Right forelimb (tissue), 1 donor: ENCODE measurements at regions not wholly inside any gene's neighbourhood (a gene's known extent, or its start where the extent isn't known, plus 50 kb on each side); places are given as distances from the start of the nearest gene placed in this dataset.
"Not testable (repeated sequence)": the region's sequence is repeated elsewhere in the genome, so short reads cannot be mapped to it uniquely, and the experiment has no call there.

Experiments used
- DNase-seq: peaks from one replicate; pipeline ENCODE4 v3.0.0-alpha.2; 2018

- no peak for DNase-seq
Observed at GRCh38 chr21:35206141-35207125, 157.3 kb upstream of the RUNX1 start.

- peak; percentile 86 for DNase-seq
Observed at GRCh38 chr21:35204850-35205541, 155.9 kb upstream of the RUNX1 start.

- no peak for DNase-seq
Observed at GRCh38 chr21:35204125-35204524, 155.0 kb upstream of the RUNX1 start.

- no peak for DNase-seq
Observed at GRCh38 chr21:35203093-35203977, 154.2 kb upstream of the RUNX1 start.

- DNase-seq = no peak
Observed at GRCh38 chr21:35202431-35202830, 153.3 kb upstream of the RUNX1 start.

GRCh38 chr21:35201799-35202198 lies 152.7 kb upstream of the RUNX1 start:
- DNase-seq = no peak

GRCh38 chr21:35201288-35201687 lies 152.2 kb upstream of the RUNX1 start:
- no peak for DNase-seq

GRCh38 chr21:35199733-35200015 lies 150.6 kb upstream of the RUNX1 start:
- no peak for DNase-seq

GRCh38 chr21:35198982-35199732 lies 150.1 kb upstream of the RUNX1 start:
- DNase-seq = no peak

GRCh38 chr21:35198565-35198964 lies 149.5 kb upstream of the RUNX1 start:
- DNase-seq = no peak

GRCh38 chr21:35197992-35198431 lies 148.9 kb upstream of the RUNX1 start:
- DNase-seq = no peak

- DNase-seq = no peak
Observed at GRCh38 chr21:35197191-35197590, 148.1 kb upstream of the RUNX1 start.

GRCh38 chr21:35196128-35196527 lies 147.0 kb upstream of the RUNX1 start:
- DNase-seq = no peak

- DNase-seq = no peak
Observed at GRCh38 chr21:35195232-35195631, 146.1 kb upstream of the RUNX1 start.

GRCh38 chr21:35191754-35192153 lies 142.7 kb upstream of the RUNX1 start:
- DNase-seq = no peak

GRCh38 chr21:35191128-35191527 lies 142.0 kb upstream of the RUNX1 start:
- DNase-seq = no peak

- DNase-seq = no peak
Observed at GRCh38 chr21:35190201-35190701, 141.1 kb upstream of the RUNX1 start.

- DNase-seq = no peak
Observed at GRCh38 chr21:35189077-35189863, 140.2 kb upstream of the RUNX1 start.

GRCh38 chr21:35183389-35183788 lies 134.3 kb upstream of the RUNX1 start:
- DNase-seq = not testable (repeated sequence)

- no peak for DNase-seq
Observed at GRCh38 chr21:35179990-35180540, 131.0 kb upstream of the RUNX1 start.

- DNase-seq = no peak
Observed at GRCh38 chr21:35178827-35179226, 129.7 kb upstream of the RUNX1 start.
